Stromal cell of bone marrow (primary cell): ENCODE measurements at regions not wholly inside any gene's neighbourhood (a gene's known extent, or its start where the extent isn't known, plus 50 kb on each side); places are given as distances from the start of the nearest gene placed in this dataset.

Experiments
- DNase-seq: peaks from one replicate; pipeline ENCODE4 v3.0.0-alpha.2; 2012; ENCODE audit warnings: low read depth

DNA sequence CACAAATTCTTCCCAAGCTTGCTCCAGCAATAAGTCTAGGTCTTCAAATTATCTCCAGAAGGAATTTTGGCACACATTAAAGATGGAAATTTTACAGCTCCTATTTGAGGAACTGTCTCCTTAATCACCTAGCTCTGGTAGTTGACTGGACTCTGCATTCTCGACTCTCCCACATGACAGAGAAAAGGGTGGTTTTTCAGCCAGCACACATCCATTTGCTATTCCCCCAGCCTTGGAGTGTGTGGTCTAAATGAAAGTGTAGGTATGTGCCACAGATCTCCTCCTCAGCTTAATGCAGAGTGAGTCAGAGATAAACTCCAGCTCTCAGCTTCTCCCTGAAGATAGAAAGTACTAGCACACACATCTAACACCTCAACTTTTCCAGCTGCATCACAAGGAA is 62.2 kb upstream of the ALCAM start:
- DNase-seq: no peak

- DNase-seq: no peak
These were observed 51.6 kb upstream of the ALCAM start for GRCh38 chr3:105315144-105315543.

DNA sequence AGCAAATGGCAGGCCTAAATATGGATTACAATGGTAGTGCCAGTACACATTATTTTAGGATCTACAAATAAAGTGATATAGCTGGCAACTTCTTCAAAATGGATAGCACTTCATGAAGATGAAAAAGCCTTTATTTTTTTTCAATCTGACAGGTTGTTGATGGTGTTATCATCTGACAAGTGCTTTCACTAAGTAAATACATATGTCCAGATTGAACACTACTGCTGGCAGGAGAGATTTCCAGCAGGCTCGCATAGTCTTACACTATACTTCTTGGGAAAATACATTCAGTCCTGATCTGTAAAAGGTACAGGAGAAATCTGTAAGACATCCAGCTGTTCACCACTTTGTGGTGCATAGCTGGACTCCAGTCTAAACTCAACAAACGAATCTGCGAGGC is 50.9 kb upstream of the ALCAM start:
- DNase-seq: no peak

- DNase-seq: no peak
These were observed 50.4 kb upstream of the ALCAM start for GRCh38 chr3:105316331-105316730.
